GM13976 (cell line): ENCODE measurements at regions not wholly inside any gene's neighbourhood (a gene's known extent, or its start where the extent isn't known, plus 50 kb on each side); places are given as distances from the start of the nearest gene placed in this dataset.

Source experiments
- DNase-seq: peaks from one replicate; pipeline ENCODE4 v3.0.0; 2012; ENCODE audit warnings: low spot score
- CTCF ChIP-seq: IDR thresholded peaks from 2 replicates; pipeline ENCODE4 v1.5.1; 2012; ENCODE audit warnings: borderline replicate concordance, mild to moderate bottlenecking; ENCODE audit not compliant: insufficient read depth; ENCODE audit errors: extremely low read depth, missing control alignments, control extremely low read depth
- in situ Hi-C: fragments of 300-500 bp; cut with MboI; formaldehyde crosslinking; loops from one replicate; pipeline ENCODE4 v1.12.0; 2022; ENCODE audit warnings: low sequenced_read_pairs, mixed read lengths, inconsistent platforms; ENCODE audit not compliant: unreplicated experiment

- TF ChIP-seq CTCF, result no peak
- DNase-seq, result no peak
- in situ Hi-C loops, result no loop called here
Measured at GRCh38 chr10:130986846-130987245, 324.7 kb downstream of the TCERG1L start.

GRCh38 chr10:130987401-130987800 is 324.1 kb downstream of the TCERG1L start:
- no peak for DNase-seq
- TF ChIP-seq CTCF, result no peak
- in situ Hi-C loops, result no loop called here

GRCh38 chr10:130989670-130990232 is 321.8 kb downstream of the TCERG1L start:
- no peak for TF ChIP-seq CTCF
- in situ Hi-C loops, result no loop called here
- DNase-seq, result no peak

GRCh38 chr10:130990486-130990885 is 321.0 kb downstream of the TCERG1L start:
- in situ Hi-C loops, result no loop called here
- no peak for DNase-seq
- TF ChIP-seq CTCF, result no peak

GRCh38 chr10:130992802-130993523 is 318.6 kb downstream of the TCERG1L start:
- in situ Hi-C loops, result no loop called here
- DNase-seq, result no peak
- TF ChIP-seq CTCF, result no peak

- TF ChIP-seq CTCF, result no peak
- no peak for DNase-seq
- in situ Hi-C loops, result no loop called here
Measured at GRCh38 chr10:130993612-130994011, 317.9 kb downstream of the TCERG1L start.
